DOHH2 (cell line): ENCODE measurements at regions not wholly inside any gene's neighbourhood (a gene's known extent, or its start where the extent isn't known, plus 50 kb on each side); places are given as distances from the start of the nearest gene placed in this dataset.

Experiments
- H3F3A ChIP-seq: fragments of 200-600 bp; sonication (generic), shearing (Covaris generic); 2 replicates; pipeline ENCODE4 v1.6.0; 2016; ENCODE audit warnings: antibody characterized with exemption, mild to moderate bottlenecking; ENCODE audit not compliant: control insufficient read depth, insufficient read depth
- H3K27ac ChIP-seq: fragments of 200-600 bp; sonication (generic); 2 replicates; pipeline ENCODE4 v1.5.1; 2014; ENCODE audit warnings: low read depth, mild to moderate bottlenecking, low read length, moderate library complexity
- H3K27me3 ChIP-seq: fragments of 200-600 bp; sonication (generic); 2 replicates; pipeline ENCODE4 v1.6.1; 2014; ENCODE audit warnings: mild to moderate bottlenecking, low read length, mixed read lengths; ENCODE audit not compliant: control insufficient read depth
- H3K36me3 ChIP-seq: fragments of 200-600 bp; sonication (generic); 2 replicates; pipeline ENCODE4 v1.6.1; 2014; ENCODE audit warnings: mild to moderate bottlenecking, low read length, moderate library complexity, mixed read lengths; ENCODE audit not compliant: control insufficient read depth
- H3K4me1 ChIP-seq: fragments of 200-600 bp; sonication (generic); 2 replicates; pipeline ENCODE4 v1.6.1; 2014; ENCODE audit warnings: mild to moderate bottlenecking, low read length, mixed read lengths; ENCODE audit not compliant: control insufficient read depth
- H3K4me2 ChIP-seq: fragments of 200-600 bp; sonication (generic); 2 replicates; pipeline ENCODE4 v1.6.0; 2014; ENCODE audit warnings: mild to moderate bottlenecking, low read length, moderate library complexity
- H3K4me3 ChIP-seq: fragments of 200-600 bp; sonication (generic); 2 replicates; pipeline ENCODE4 v1.5.1; 2014; ENCODE audit warnings: mild to moderate bottlenecking, low read length, mixed read lengths
- H3K79me2 ChIP-seq: fragments of 200-600 bp; sonication (generic); 2 replicates; pipeline ENCODE4 v1.6.1; 2014; ENCODE audit warnings: mild to moderate bottlenecking, low read length, mixed read lengths; ENCODE audit not compliant: control insufficient read depth
- H3K9me2 ChIP-seq: fragments of 200-600 bp; sonication (generic); replicated peaks from 2 replicates; pipeline ENCODE4 v1.6.1; 2014; ENCODE audit warnings: mild to moderate bottlenecking, low read length, mixed read lengths; ENCODE audit not compliant: control insufficient read depth
- H3K9me3 ChIP-seq: fragments of 200-600 bp; sonication (generic); 2 replicates; pipeline ENCODE4 v1.6.1; 2014; ENCODE audit warnings: antibody characterized with exemption, low read length, mixed read lengths; ENCODE audit not compliant: control insufficient read depth, insufficient read depth
- H4K20me1 ChIP-seq: fragments of 200-600 bp; sonication (generic); 2 replicates; pipeline ENCODE4 v1.6.0; 2014; ENCODE audit warnings: low read depth, mild to moderate bottlenecking, antibody characterized with exemption, low read length, moderate library complexity; ENCODE audit not compliant: control insufficient read depth, insufficient read depth
- CTCF ChIP-seq: fragments of 200-600 bp; sonication (generic); IDR thresholded peaks from one replicate; pipeline ENCODE4 v1.5.1; 2014; ENCODE audit warnings: antibody characterized with exemption, mild to moderate bottlenecking, low read depth, low read length; ENCODE audit not compliant: poor library complexity, severe bottlenecking
- EZH2phosphoT487 ChIP-seq: fragments of 200-600 bp; sonication (generic); IDR thresholded peaks from 2 replicates; pipeline ENCODE4 v1.6.1; 2017; ENCODE audit warnings: borderline replicate concordance, mild to moderate bottlenecking, antibody characterized with exemption, low read length, moderate library complexity, mixed read lengths

GRCh38 chr6:156087487-156087886 lies 631.8 kb upstream of the NOX3 start:
- Histone ChIP-seq H3K9me2 (no peaks in the 10 kb centered on the region), H3K79me2 (no peaks in the 10 kb centered on the region), H3K9me3 (peaks cover 8% of the 10 kb centered on the region; the same call in 1 of the 2 replicates), H4K20me1 (no peaks in the 10 kb centered on the region), H3K4me3 (no peak overlapping the region), H3K4me2 (no peak overlapping the region), H3K27me3 (no peaks in the 10 kb centered on the region), H3K4me1 (no peaks in the 10 kb centered on the region), H3K36me3 (no peaks in the 10 kb centered on the region), H3F3A (no peaks in the 10 kb centered on the region), H3K27ac (no peak overlapping the region)
- no peak for TF ChIP-seq EZH2phosphoT487
- TF ChIP-seq CTCF, result no peak

- H3K27ac ChIP-seq, result no peak overlapping the region
- no peaks in the 10 kb centered on the region for H3K79me2 ChIP-seq
- H3K4me3 ChIP-seq, result no peak overlapping the region
- H3F3A ChIP-seq, result no peaks in the 10 kb centered on the region
- 0 out of 2 replicates have a peak, but pooled peaks cover under 1% of the 10 kb centered on the region for H3K9me3 ChIP-seq
- H4K20me1 ChIP-seq, result no peaks in the 10 kb centered on the region
- no peaks in the 10 kb centered on the region for H3K27me3 ChIP-seq
- H3K4me2 ChIP-seq, result no peak overlapping the region
- no peak for TF ChIP-seq EZH2phosphoT487
- no peak for TF ChIP-seq CTCF
- no peaks in the 10 kb centered on the region for H3K9me2 ChIP-seq
- peaks cover 3% of the 10 kb centered on the region; the same call in 1 of the 2 replicates for H3K4me1 ChIP-seq
- no peaks in the 10 kb centered on the region for H3K36me3 ChIP-seq
These were observed 626.4 kb upstream of the NOX3 start for GRCh38 chr6:156082012-156082411.

GRCh38 chr6:156080371-156080770 lies 624.7 kb upstream of the NOX3 start:
- Histone ChIP-seq H3K79me2 (no peaks in the 10 kb centered on the region), H3K9me2 (no peaks in the 10 kb centered on the region), H3K36me3 (no peaks in the 10 kb centered on the region), H4K20me1 (no peaks in the 10 kb centered on the region), H3K4me2 (no peak overlapping the region), H3K9me3 (no peaks in the 10 kb centered on the region), H3F3A (no peaks in the 10 kb centered on the region), H3K4me1 (peaks cover 3% of the 10 kb centered on the region; the same call in 1 of the 2 replicates), H3K4me3 (no peak overlapping the region), H3K27ac (no peak overlapping the region), H3K27me3 (no peaks in the 10 kb centered on the region)
- TF ChIP-seq CTCF (no peak), EZH2phosphoT487 (no peak)
